H9 (cell line): ENCODE measurements at regions not wholly inside any gene's neighbourhood (a gene's known extent, or its start where the extent isn't known, plus 50 kb on each side); places are given as distances from the start of the nearest gene placed in this dataset.
A peak's percentile ranks its signal among the peaks of the same experiment; 100 is the strongest.
"Not testable (repeated sequence)": the region's sequence is repeated elsewhere in the genome, so short reads cannot be mapped to it uniquely, and the experiment has no call there.

Experiments
- DNase-seq: peaks from one replicate; pipeline ENCODE4 v3.0.0-alpha.2; 2017
- H2AFZ ChIP-seq: one replicate; pipeline ENCODE4 v1.6.1; 2013; ENCODE audit warnings: mild to moderate bottlenecking, low read length, control low read depth, moderate library complexity
- H2AK5ac ChIP-seq: 2 replicates; pipeline ENCODE4 v1.6.1; 2013; ENCODE audit warnings: low read length, control low read depth, mixed read lengths; ENCODE audit not compliant: insufficient read length
- H2BK120ac ChIP-seq: one replicate; pipeline ENCODE4 v1.6.1; 2013; ENCODE audit warnings: low read depth, mild to moderate bottlenecking, low read length, control low read depth, inconsistent platforms; ENCODE audit not compliant: poor library complexity, severe bottlenecking
- H2BK12ac ChIP-seq: 2 replicates; pipeline ENCODE4 v1.6.1; 2013; ENCODE audit warnings: low read length, control low read depth, mixed read lengths, low read depth; ENCODE audit not compliant: insufficient read length
- H2BK15ac ChIP-seq: 2 replicates; pipeline ENCODE4 v1.6.1; 2013; ENCODE audit warnings: low read depth, low read length, control low read depth
- H2BK20ac ChIP-seq: one replicate; pipeline ENCODE4 v1.6.1; 2013; ENCODE audit warnings: low read depth, mild to moderate bottlenecking, low read length, control low read depth, inconsistent platforms; ENCODE audit not compliant: poor library complexity, severe bottlenecking
- H2BK5ac ChIP-seq: 2 replicates; pipeline ENCODE4 v1.6.1; 2013; ENCODE audit warnings: low read length, control low read depth, mixed read lengths; ENCODE audit not compliant: insufficient read length
- H3K14ac ChIP-seq: 2 replicates; pipeline ENCODE4 v1.6.1; 2013; ENCODE audit warnings: low read length, control low read depth; ENCODE audit not compliant: insufficient read depth
- H3K18ac ChIP-seq: 2 replicates; pipeline ENCODE4 v1.6.1; 2013; ENCODE audit warnings: low read depth, mild to moderate bottlenecking, mixed read lengths, low read length, control low read depth; ENCODE audit not compliant: insufficient read length
- H3K23ac ChIP-seq: 2 replicates; pipeline ENCODE4 v1.6.1; 2013; ENCODE audit warnings: low read length, control low read depth, mixed read lengths, low read depth; ENCODE audit not compliant: insufficient read length
- H3K23me2 ChIP-seq: 2 replicates; pipeline ENCODE4 v1.6.1; 2013; ENCODE audit warnings: low read depth, mild to moderate bottlenecking, mixed read lengths, low read length, control low read depth; ENCODE audit not compliant: insufficient read length, poor library complexity, severe bottlenecking
- H3K27ac ChIP-seq: 2 replicates; pipeline ENCODE4 v1.5.1; 2013; ENCODE audit warnings: low read length, control low read depth, mixed read lengths, low read depth; ENCODE audit not compliant: insufficient read length
- H3K27me3 ChIP-seq: 2 replicates; pipeline ENCODE4 v1.6.1; 2013; ENCODE audit warnings: low read length, control low read depth, inconsistent platforms; ENCODE audit not compliant: insufficient read depth
- H3K4ac ChIP-seq: 2 replicates; pipeline ENCODE4 v1.6.1; 2013; ENCODE audit warnings: low read depth, mild to moderate bottlenecking, control low read depth, inconsistent platforms, low read length, moderate library complexity
- H3K4me1 ChIP-seq: 2 replicates; pipeline ENCODE4 v1.6.1; 2013; ENCODE audit warnings: low read length, control low read depth, inconsistent platforms; ENCODE audit not compliant: insufficient read depth
- H3K4me2 ChIP-seq: 2 replicates; pipeline ENCODE4 v1.6.1; 2013; ENCODE audit warnings: low read length, control low read depth, mixed read lengths; ENCODE audit not compliant: insufficient read length, insufficient read depth
- H3K56ac ChIP-seq: 2 replicates; pipeline ENCODE4 v1.6.1; 2013; ENCODE audit warnings: low read depth, mild to moderate bottlenecking, mixed read lengths, low read length, control low read depth; ENCODE audit not compliant: insufficient read length
- H3K79me1 ChIP-seq: 2 replicates; pipeline ENCODE4 v1.6.1; 2013; ENCODE audit warnings: low read depth, mild to moderate bottlenecking, moderate library complexity, low read length, control low read depth, inconsistent platforms; ENCODE audit not compliant: insufficient read depth, poor library complexity, severe bottlenecking
- H3K79me2 ChIP-seq: 2 replicates; pipeline ENCODE4 v1.6.1; 2013; ENCODE audit warnings: low read length, control low read depth, inconsistent platforms; ENCODE audit not compliant: insufficient read depth
- H3K9ac ChIP-seq: 2 replicates; pipeline ENCODE4 v1.6.1; 2013; ENCODE audit warnings: low read length, control low read depth, mixed read lengths; ENCODE audit not compliant: insufficient read length; ENCODE audit errors: extremely low read depth
- H3K9me3 ChIP-seq: one replicate; pipeline ENCODE4 v1.6.1; 2013; ENCODE audit warnings: low read depth, low read length, inconsistent platforms; ENCODE audit not compliant: control insufficient read depth
- H3T11ph ChIP-seq: one replicate; pipeline ENCODE4 v1.6.1; 2013; ENCODE audit warnings: mild to moderate bottlenecking, low read length, control low read depth, inconsistent platforms
- H4K20me1 ChIP-seq: one replicate; pipeline ENCODE4 v1.6.1; 2013; ENCODE audit not compliant: control insufficient read depth, insufficient read length, insufficient read depth
- H4K5ac ChIP-seq: 2 replicates; pipeline ENCODE4 v1.6.1; 2013; ENCODE audit warnings: low read depth, mild to moderate bottlenecking, mixed read lengths, low read length, control low read depth; ENCODE audit not compliant: insufficient read length
- H4K8ac ChIP-seq: replicated peaks from 2 replicates; pipeline ENCODE4 v1.6.1; 2013; ENCODE audit warnings: low read length, control low read depth, mixed read lengths, low read depth; ENCODE audit not compliant: insufficient read length
- H4K91ac ChIP-seq: 2 replicates; pipeline ENCODE4 v1.6.1; 2013; ENCODE audit warnings: low read depth, mild to moderate bottlenecking, moderate library complexity, mixed read lengths, low read length, control low read depth; ENCODE audit not compliant: insufficient read length
- H3K27ac Mint-ChIP-seq, 3 experiments: 2 replicates in 2 of 3; 3 replicates in 1 of 3; pipeline ENCODE4 v1.8.0; 2020 to 2021; ENCODE audit warnings: mixed read lengths in 3 of 3, mild to moderate bottlenecking in 1 of 3, moderate library complexity in 1 of 3
- H3K27me3 Mint-ChIP-seq: 2 replicates; pipeline ENCODE4 v1.8.0; 2021; ENCODE audit warnings: low read depth, mild to moderate bottlenecking, moderate library complexity, mixed read lengths
- H3K36me3 Mint-ChIP-seq, 3 experiments: 2 replicates in 2 of 3; 3 replicates in 1 of 3; pipeline ENCODE4 v1.8.0; 2020 to 2021; ENCODE audit warnings: low read depth in 3 of 3, mixed read lengths in 3 of 3; ENCODE audit not compliant: insufficient read depth in 1 of 3
- H3K4me1 Mint-ChIP-seq, 2 experiments: 2 replicates each; pipeline ENCODE4 v1.8.0; 2020; ENCODE audit warnings: mixed read lengths in 2 of 2
- H3K4me3 Mint-ChIP-seq, 2 experiments: 2 replicates in 1 of 2; 3 replicates in 1 of 2; pipeline ENCODE4 v1.8.0; 2020 to 2021; ENCODE audit warnings: mild to moderate bottlenecking in 2 of 2, mixed read lengths in 2 of 2, moderate library complexity in 1 of 2
- H3K9me3 Mint-ChIP-seq, 2 experiments: 2 replicates in 1 of 2; 3 replicates in 1 of 2; pipeline ENCODE4 v1.8.0; 2020; ENCODE audit warnings: mild to moderate bottlenecking in 2 of 2, mixed read lengths in 2 of 2, moderate library complexity in 1 of 2
- CTCF ChIP-seq: fragments of 200-600 bp; sonication (generic); conservative IDR thresholded peaks from 3 replicates; pipeline ENCODE4 v1.8.0; 2021; ENCODE audit warnings: antibody characterized with exemption, mild to moderate bottlenecking
- WGBS: extraction: QIAGEN DNeasy Blood & Tissue Kit; methylation state at CpG from one replicate; pipeline ENCODE4 v1.1.7; 2013; ENCODE audit warnings: missing lambda C conversion rate, low lambda C conversion rate, mixed read lengths; ENCODE audit not compliant: insufficient read length; ENCODE audit errors: extremely low coverage; 5-methylcytosine and 5-hydroxymethylcytosine counted together

GRCh38 chr1:8226747-8227146, 91.2 kb upstream of the SLC45A1 start:
- no peak for TF ChIP-seq CTCF
- Histone ChIP-seq H3K9ac (no peak overlapping the region), H4K5ac (no peak overlapping the region), H3K79me2 (no peaks in the 10 kb centered on the region), H3K14ac (no peak overlapping the region), H3K23ac (no peak overlapping the region), H3K4me1 (no peaks in the 10 kb centered on the region; the same call in 1 of the 2 replicates), H3K23me2 (no peaks in the 10 kb centered on the region), H4K20me1 (no peaks in the 10 kb centered on the region), H3T11ph (no peak overlapping the region), H2BK5ac (no peak overlapping the region), H3K56ac (no peak overlapping the region), H3K9me3 (no peaks in the 10 kb centered on the region), H2AFZ (no peak overlapping the region), H2BK120ac (no peak overlapping the region), H3K4me2 (no peak overlapping the region), H3K18ac (no peak overlapping the region), H4K8ac (no peak overlapping the region), H2BK12ac (no peak overlapping the region), H2AK5ac (no peak overlapping the region), H3K27ac (no peak overlapping the region), H3K4ac (no peak overlapping the region), H2BK15ac (no peak overlapping the region), H4K91ac (no peak overlapping the region), H3K79me1 (no peaks in the 10 kb centered on the region), H2BK20ac (no peak overlapping the region), H3K27me3 (no peaks in the 10 kb centered on the region)
- peaks cover 16% of the 10 kb centered on the region for H3K27me3 Mint-ChIP-seq
- peaks cover 2 to 16% (median 11%) of the 10 kb centered on the region in 3 experiments; a peak in 5 of 7 replicates for H3K36me3 Mint-ChIP-seq
- peaks cover 17 to 25% of the 10 kb centered on the region in 2 experiments for H3K4me1 Mint-ChIP-seq
- peak; percentile 57 for DNase-seq
- H3K9me3 Mint-ChIP-seq: peaks cover 15 to 17% of the 10 kb centered on the region in 2 experiments
- WGBS: no CpG with 5 or more reads among the region's 5 CpGs
- no peak overlapping the region for H3K4me3 Mint-ChIP-seq
- H3K27ac Mint-ChIP-seq: no peak overlapping the region

GRCh38 chr1:8226024-8226423, 91.9 kb upstream of the SLC45A1 start:
- not testable (repeated sequence) for H4K20me1 ChIP-seq, H3K9ac ChIP-seq, H4K8ac ChIP-seq, H2AFZ ChIP-seq, H2BK12ac ChIP-seq, H3K56ac ChIP-seq, H3K79me2 ChIP-seq, H3T11ph ChIP-seq, H4K91ac ChIP-seq, H2BK5ac ChIP-seq, H3K9me3 ChIP-seq, H3K4ac ChIP-seq, H4K5ac ChIP-seq, H3K4me3 Mint-ChIP-seq, DNase-seq, H2AK5ac ChIP-seq, H3K4me2 ChIP-seq, H3K4me1 ChIP-seq, H2BK15ac ChIP-seq, H3K27ac ChIP-seq, H3K79me1 ChIP-seq, H3K23ac ChIP-seq, H3K18ac ChIP-seq, H3K23me2 ChIP-seq, H3K14ac ChIP-seq, H3K27ac Mint-ChIP-seq, H3K27me3 ChIP-seq, H2BK120ac ChIP-seq, H2BK20ac ChIP-seq
- peaks cover 2 to 16% (median 11%) of the 10 kb centered on the region in 3 experiments; a peak in 5 of 7 replicates for H3K36me3 Mint-ChIP-seq
- peaks cover 21% of the 10 kb centered on the region for H3K27me3 Mint-ChIP-seq
- peaks cover 17 to 25% of the 10 kb centered on the region in 2 experiments for H3K4me1 Mint-ChIP-seq
- peaks cover 15 to 17% of the 10 kb centered on the region in 2 experiments for H3K9me3 Mint-ChIP-seq
- no CpG with 5 or more reads among the region's 5 CpGs for WGBS
